Stomach smooth muscle (tissue), 2 donors: ENCODE measurements at regions not wholly inside any gene's neighbourhood (a gene's known extent, or its start where the extent isn't known, plus 50 kb on each side); places are given as distances from the start of the nearest gene placed in this dataset.

Source experiments
- H3K27ac ChIP-seq: one replicate; pipeline ENCODE4 v1.7.0; 2013; ENCODE audit warnings: mild to moderate bottlenecking, low read length, inconsistent platforms
- H3K27me3 ChIP-seq, 2 donors: one replicate each; pipeline ENCODE4 v1.7.0; 2013; ENCODE audit warnings: low read length in 2 of 2; ENCODE audit not compliant: insufficient read depth in 2 of 2, control insufficient read depth in 1 of 2
- H3K36me3 ChIP-seq, 2 donors: one replicate each; pipeline ENCODE4 v1.7.0; 2013; ENCODE audit warnings: low read length in 2 of 2; ENCODE audit not compliant: control insufficient read depth in 2 of 2, insufficient read depth in 2 of 2
- H3K4me1 ChIP-seq: one replicate; pipeline ENCODE4 v1.7.0; 2013; ENCODE audit warnings: low read length; ENCODE audit not compliant: control insufficient read depth, insufficient read depth
- H3K4me3 ChIP-seq, 2 donors: one replicate each; pipeline ENCODE4 v1.7.0; 2013; ENCODE audit warnings: low read length in 2 of 2
- H3K9ac ChIP-seq, 2 donors: one replicate each; pipeline ENCODE4 v1.7.0; 2013; ENCODE audit warnings: low read length in 2 of 2, mild to moderate bottlenecking in 1 of 2
- H3K9me3 ChIP-seq, 2 donors: one replicate each; pipeline ENCODE4 v1.7.0; 2013; ENCODE audit warnings: low read length in 2 of 2; ENCODE audit not compliant: control insufficient read depth in 2 of 2
- donor health status: healthy.
- donor health status: Pancreatic carcinoma.

- Histone ChIP-seq H3K27ac (no peak overlapping the region), H3K4me3 (no peak overlapping the region), H3K9ac (no peak overlapping the region), H3K27me3 (no peaks in the 10 kb centered on the region), H3K4me1 (no peaks in the 10 kb centered on the region), H3K9me3 (no peaks in the 10 kb centered on the region), H3K36me3 (no peaks in the 10 kb centered on the region)
Measured at GRCh38 chr4:137587796-137588195, 55.5 kb upstream of the PCDH18 start.

- Histone ChIP-seq H3K4me3 (no peak overlapping the region), H3K4me1 (no peaks in the 10 kb centered on the region), H3K9ac (no peak overlapping the region), H3K27ac (no peak overlapping the region), H3K9me3 (no peaks in the 10 kb centered on the region), H3K27me3 (no peaks in the 10 kb centered on the region), H3K36me3 (no peaks in the 10 kb centered on the region)
Measured at GRCh38 chr4:137583671-137584070, 51.4 kb upstream of the PCDH18 start.
